DMS79 treated with DMSO at 0.1 percent for 48 hours (cell line): ENCODE measurements at regions not wholly inside any gene's neighbourhood (a gene's known extent, or its start where the extent isn't known, plus 50 kb on each side); places are given as distances from the start of the nearest gene placed in this dataset.

Experiments
- DNase-seq: peaks from one replicate; lab custom pipeline; 2025; lab: John Stamatoyannopoulos, UW

GRCh38 chr16:80300876-80301275 lies 239.9 kb upstream of the DYNLRB2 start:
- DNase-seq, result no peak

GRCh38 chr16:80300456-80300855 lies 240.3 kb upstream of the DYNLRB2 start:
- no peak for DNase-seq

- no peak for DNase-seq
Observed at GRCh38 chr16:80299416-80299815, 241.4 kb upstream of the DYNLRB2 start.

- DNase-seq, result no peak
Observed at GRCh38 chr16:80298676-80299075, 242.1 kb upstream of the DYNLRB2 start.

GRCh38 chr16:80296034-80296433 lies 244.8 kb upstream of the DYNLRB2 start:
- DNase-seq, result no peak

- DNase-seq, result no peak
Observed at GRCh38 chr16:80294172-80294571, 246.6 kb upstream of the DYNLRB2 start.

- no peak for DNase-seq
Observed at GRCh38 chr16:80288616-80289015, 252.2 kb upstream of the DYNLRB2 start.

- no peak for DNase-seq
Observed at GRCh38 chr16:80287674-80288073, 253.1 kb upstream of the DYNLRB2 start.

- no peak for DNase-seq
Observed at GRCh38 chr16:80285104-80285503, 255.7 kb upstream of the DYNLRB2 start.

GRCh38 chr16:80283466-80284392 lies 257.1 kb upstream of the DYNLRB2 start:
- DNase-seq, result no peak

- no peak for DNase-seq
Observed at GRCh38 chr16:80280557-80280956, 260.2 kb upstream of the DYNLRB2 start.

- no peak for DNase-seq
Observed at GRCh38 chr16:80279656-80280055, 261.1 kb upstream of the DYNLRB2 start.

- DNase-seq, result no peak
Observed at GRCh38 chr16:80277182-80277581, 263.6 kb upstream of the DYNLRB2 start.

- no peak for DNase-seq
Observed at GRCh38 chr16:80274576-80275191, 266.1 kb upstream of the DYNLRB2 start.

- DNase-seq, result no peak
Observed at GRCh38 chr16:80273635-80274538, 266.9 kb upstream of the DYNLRB2 start.

- no peak for DNase-seq
Observed at GRCh38 chr16:80265624-80266306, 275.0 kb upstream of the DYNLRB2 start.

- no peak for DNase-seq
Observed at GRCh38 chr16:80263848-80264694, 276.7 kb upstream of the DYNLRB2 start.

GRCh38 chr16:80263181-80263823 lies 277.5 kb upstream of the DYNLRB2 start:
- DNase-seq, result no peak

GRCh38 chr16:80260906-80261311 lies 279.9 kb upstream of the DYNLRB2 start:
- DNase-seq, result no peak

- no peak for DNase-seq
Observed at GRCh38 chr16:80259290-80259805, 281.4 kb upstream of the DYNLRB2 start.
